ENCODE measurements at regions not wholly inside any gene's neighbourhood (a gene's known extent, or its start where the extent isn't known, plus 50 kb on each side); places are given as distances from the start of the nearest gene placed in this dataset.
"Not testable (repeated sequence)": the region's sequence is repeated elsewhere in the genome, so short reads cannot be mapped to it uniquely, and the experiment has no call there.

- not testable (repeated sequence) for DNase-seq
Observed at GRCh38 chr4:123605797-123606196, 209.2 kb downstream of the SPRY1 start.

- no peak for DNase-seq
Observed at GRCh38 chr4:123606336-123606735, 209.7 kb downstream of the SPRY1 start.

- DNase-seq = no peak
Observed at GRCh38 chr4:123606946-123607542, 210.4 kb downstream of the SPRY1 start.

GRCh38 chr4:123609829-123610228 lies 213.2 kb downstream of the SPRY1 start:
- no peak for DNase-seq

- DNase-seq = no peak
Observed at GRCh38 chr4:123613586-123614344, 217.2 kb downstream of the SPRY1 start.

- no peak for DNase-seq
Observed at GRCh38 chr4:123615901-123616300, 219.3 kb downstream of the SPRY1 start.

GRCh38 chr4:123616951-123617461 lies 220.4 kb downstream of the SPRY1 start:
- DNase-seq = peak; percentile 81

- DNase-seq = no peak
Observed at GRCh38 chr4:123617791-123618190, 221.2 kb downstream of the SPRY1 start.

- DNase-seq = no peak
Observed at GRCh38 chr4:123618606-123619005, 222.0 kb downstream of the SPRY1 start.

GRCh38 chr4:123619326-123619725 lies 222.7 kb downstream of the SPRY1 start:
- no peak for DNase-seq

GRCh38 chr4:123619895-123620294 lies 223.3 kb downstream of the SPRY1 start:
- DNase-seq = no peak

- DNase-seq = no peak
Observed at GRCh38 chr4:123621072-123621705, 224.6 kb downstream of the SPRY1 start.

GRCh38 chr4:123622572-123622971 lies 226.0 kb downstream of the SPRY1 start:
- DNase-seq = no peak

- no peak for DNase-seq
Observed at GRCh38 chr4:123623611-123624010, 227.0 kb downstream of the SPRY1 start.

GRCh38 chr4:123624959-123625358 lies 228.4 kb downstream of the SPRY1 start:
- peak; percentile 16 for DNase-seq

GRCh38 chr4:123628288-123628687 lies 231.7 kb downstream of the SPRY1 start:
- DNase-seq = no peak

- DNase-seq = no peak
Observed at GRCh38 chr4:123631786-123632692, 235.4 kb downstream of the SPRY1 start.

- DNase-seq = no peak
Observed at GRCh38 chr4:123632693-123633030, 236.1 kb downstream of the SPRY1 start.

- no peak for DNase-seq
Observed at GRCh38 chr4:123638834-123639233, 242.2 kb downstream of the SPRY1 start.

GRCh38 chr4:123640271-123640670 lies 243.7 kb downstream of the SPRY1 start:
- no peak for DNase-seq

GRCh38 chr4:123640824-123641223 lies 244.2 kb downstream of the SPRY1 start:
- no peak for DNase-seq

GRCh38 chr4:123643691-123644090 lies 247.1 kb downstream of the SPRY1 start:
- no peak for DNase-seq

- DNase-seq = no peak
Observed at GRCh38 chr4:123649250-123649644, 252.7 kb downstream of the SPRY1 start.

All from CD4-positive, alpha-beta T cell treated with Interleukin-17A for 1 hour (primary cell).